Hematopoietic multipotent progenitor cell treated with erythropoietin and hydrocortisone succinate and interleukin-3 and kit ligand, for 4 days (in vitro differentiated cells): ENCODE measurements at regions not wholly inside any gene's neighbourhood (a gene's known extent, or its start where the extent isn't known, plus 50 kb on each side); places are given as distances from the start of the nearest gene placed in this dataset.
"Not testable (repeated sequence)": the region's sequence is repeated elsewhere in the genome, so short reads cannot be mapped to it uniquely, and the experiment has no call there.

Source experiments
- DNase-seq: peaks from one replicate; pipeline ENCODE4 v3.0.0-alpha.2; 2015

GRCh38 chr4:128437023-128437422 is 149.4 kb upstream of the PGRMC2 start:
- DNase-seq: not testable (repeated sequence)

DNA sequence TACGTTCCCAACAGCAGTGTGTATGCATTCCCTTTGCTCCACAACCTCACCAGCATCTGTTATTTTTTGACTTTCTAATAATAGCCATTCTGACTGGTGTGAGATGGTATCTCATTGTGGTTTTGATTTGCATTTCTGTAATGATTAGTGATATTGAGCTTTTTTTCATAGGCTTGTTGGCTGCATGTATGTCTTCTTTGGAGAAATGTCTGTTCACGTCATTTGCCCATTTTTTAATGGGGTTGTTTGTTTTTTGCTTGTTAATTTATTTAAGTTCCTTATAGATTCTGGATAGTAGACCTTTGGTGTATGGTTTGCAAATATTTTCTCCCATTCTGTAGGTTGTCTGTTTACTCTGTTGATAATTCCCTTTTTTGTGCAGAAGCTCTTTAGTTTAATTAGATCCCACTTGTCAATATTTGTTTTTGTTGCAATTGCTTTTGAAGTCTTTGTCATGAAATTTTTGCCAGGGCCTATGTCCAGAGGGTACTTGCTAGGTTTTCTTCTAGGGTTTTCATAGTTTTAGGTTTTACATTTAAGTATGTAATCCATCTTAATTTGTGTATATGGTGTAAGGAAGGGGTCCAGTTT is 141.5 kb upstream of the PGRMC2 start:
- not testable (repeated sequence) for DNase-seq

DNA sequence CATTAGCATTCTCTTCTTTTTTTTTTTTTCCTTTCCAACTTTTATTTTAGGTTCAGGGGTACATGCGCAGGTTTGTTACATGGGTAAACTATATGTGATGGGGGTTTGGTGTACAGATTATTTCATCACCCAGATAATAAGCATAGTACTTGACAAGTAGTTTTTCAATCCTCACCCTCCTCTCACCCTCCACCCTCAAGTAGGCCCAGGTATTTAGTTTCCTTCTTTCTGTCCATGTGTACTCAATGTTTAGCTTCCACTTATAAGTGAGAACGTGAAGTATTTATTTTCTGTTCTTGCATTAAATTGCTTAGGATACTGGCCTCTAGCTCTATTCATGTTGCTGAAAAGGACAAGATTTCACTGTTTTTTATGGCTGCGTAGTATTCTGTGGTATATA is 140.8 kb upstream of the PGRMC2 start:
- DNase-seq: no peak

GRCh38 chr4:128427832-128428366 is 140.3 kb upstream of the PGRMC2 start:
- DNase-seq: peak; percentile 63

GRCh38 chr4:128424527-128425497 is 137.2 kb upstream of the PGRMC2 start:
- DNase-seq: no peak

GRCh38 chr4:128422296-128422695 is 134.7 kb upstream of the PGRMC2 start:
- DNase-seq: not testable (repeated sequence)

DNA sequence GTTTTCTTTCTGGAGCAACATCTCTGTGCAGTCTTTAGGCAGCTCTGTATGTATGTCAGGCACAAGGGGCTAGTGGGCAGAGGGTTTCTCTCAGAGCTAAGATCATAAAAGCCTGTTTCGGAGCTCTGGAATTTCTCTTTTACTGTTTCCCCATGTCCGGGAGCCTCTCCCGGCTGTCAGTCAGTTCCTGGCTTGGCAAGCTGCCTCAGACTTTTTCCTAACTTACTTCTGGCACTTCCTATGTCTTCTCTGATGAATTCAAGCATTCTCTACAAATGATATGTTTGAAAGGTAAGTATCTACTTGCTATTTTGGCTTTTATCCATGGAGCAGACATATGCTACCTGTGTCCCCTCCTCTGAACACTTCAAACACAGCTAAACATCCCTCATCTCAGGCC is 129.3 kb upstream of the PGRMC2 start:
- DNase-seq: no peak

GRCh38 chr4:128410037-128410436 is 122.4 kb upstream of the PGRMC2 start:
- DNase-seq: no peak

DNA sequence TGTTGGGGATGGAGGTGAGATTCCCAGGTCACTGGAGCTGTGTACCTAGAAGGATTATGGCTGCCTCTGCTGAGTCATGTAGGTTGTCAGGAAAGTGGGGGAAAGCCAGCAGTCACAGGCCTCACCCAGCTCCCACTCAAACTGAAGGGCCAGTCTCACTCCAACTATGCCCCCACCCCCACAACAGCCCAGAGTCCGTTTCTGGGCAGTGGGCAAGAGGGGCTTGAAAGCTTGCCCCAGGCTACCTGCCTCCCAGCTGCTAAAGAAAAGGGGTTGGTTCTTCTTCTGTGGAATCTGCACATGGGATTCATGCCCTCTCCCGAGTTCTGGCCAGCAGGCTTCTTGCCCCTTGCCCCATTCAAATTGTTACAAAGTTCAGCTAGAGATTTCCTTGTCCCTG is 116.0 kb upstream of the PGRMC2 start:
- no peak for DNase-seq

- peak; percentile 19 for DNase-seq
Observed at GRCh38 chr4:128394778-128395177, 107.2 kb upstream of the PGRMC2 start.

DNA sequence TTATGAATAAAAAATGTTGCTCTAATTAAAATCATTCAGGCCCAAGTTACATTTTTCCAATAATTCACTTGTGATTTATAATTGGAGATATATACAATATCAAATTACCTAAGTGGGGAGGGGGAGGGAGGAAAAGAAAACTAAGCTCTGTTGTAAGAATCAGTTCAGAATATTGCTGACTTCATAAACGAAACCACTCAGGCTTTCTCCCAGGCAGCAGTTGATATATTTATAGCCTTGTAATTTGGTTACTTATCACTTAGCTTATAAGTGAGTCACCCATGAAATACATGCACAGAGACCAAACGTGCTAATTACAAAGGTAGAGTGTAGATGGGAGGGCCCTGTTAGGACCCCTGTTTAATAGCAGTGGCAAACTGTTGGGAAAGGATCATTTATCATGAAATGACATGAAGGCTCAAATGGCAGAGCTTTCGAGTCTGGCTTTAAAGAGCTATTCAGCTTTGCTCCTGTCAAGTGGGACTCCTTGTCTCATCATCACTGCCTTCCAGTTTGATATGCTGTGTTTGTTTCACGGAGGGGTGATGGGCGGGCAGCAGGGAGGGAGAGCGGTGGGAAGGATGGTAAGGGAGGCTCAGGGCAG is 105.6 kb upstream of the PGRMC2 start:
- DNase-seq: peak; percentile 42

GRCh38 chr4:128390475-128390996 is 102.9 kb upstream of the PGRMC2 start:
- no peak for DNase-seq

DNA sequence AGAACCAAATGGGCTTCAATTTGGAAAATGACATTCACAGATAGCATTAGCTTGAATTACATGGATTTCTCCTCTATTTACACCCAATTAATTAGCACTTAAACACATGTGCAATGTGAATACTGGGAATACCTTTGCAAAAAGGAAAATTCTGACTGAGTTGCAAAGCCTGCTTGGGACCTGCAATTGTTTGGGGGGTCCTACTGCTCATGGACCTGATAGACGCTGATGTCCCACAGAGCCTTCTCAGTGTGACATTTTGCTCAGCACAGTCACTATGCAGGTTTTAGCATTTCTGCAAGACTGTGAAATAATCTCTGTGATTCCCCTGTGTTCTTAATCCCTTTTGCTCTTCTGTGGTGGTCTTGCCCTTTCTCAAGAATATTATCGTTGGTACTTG is 101.2 kb upstream of the PGRMC2 start:
- DNase-seq: no peak

DNA sequence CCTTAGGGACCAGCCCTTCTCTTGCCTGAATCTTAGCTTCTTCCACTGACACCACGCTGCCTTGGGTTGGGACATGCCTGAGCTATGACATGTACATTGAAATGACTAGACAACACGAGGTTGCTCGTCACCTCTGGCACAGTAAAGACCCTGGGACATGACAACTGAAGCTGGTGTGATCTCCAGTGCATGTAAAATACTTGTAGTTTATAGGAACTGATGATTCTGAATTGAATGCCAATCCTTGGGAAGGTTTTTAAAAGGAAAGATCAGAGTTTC is 100.7 kb upstream of the PGRMC2 start:
- DNase-seq: no peak

DNA sequence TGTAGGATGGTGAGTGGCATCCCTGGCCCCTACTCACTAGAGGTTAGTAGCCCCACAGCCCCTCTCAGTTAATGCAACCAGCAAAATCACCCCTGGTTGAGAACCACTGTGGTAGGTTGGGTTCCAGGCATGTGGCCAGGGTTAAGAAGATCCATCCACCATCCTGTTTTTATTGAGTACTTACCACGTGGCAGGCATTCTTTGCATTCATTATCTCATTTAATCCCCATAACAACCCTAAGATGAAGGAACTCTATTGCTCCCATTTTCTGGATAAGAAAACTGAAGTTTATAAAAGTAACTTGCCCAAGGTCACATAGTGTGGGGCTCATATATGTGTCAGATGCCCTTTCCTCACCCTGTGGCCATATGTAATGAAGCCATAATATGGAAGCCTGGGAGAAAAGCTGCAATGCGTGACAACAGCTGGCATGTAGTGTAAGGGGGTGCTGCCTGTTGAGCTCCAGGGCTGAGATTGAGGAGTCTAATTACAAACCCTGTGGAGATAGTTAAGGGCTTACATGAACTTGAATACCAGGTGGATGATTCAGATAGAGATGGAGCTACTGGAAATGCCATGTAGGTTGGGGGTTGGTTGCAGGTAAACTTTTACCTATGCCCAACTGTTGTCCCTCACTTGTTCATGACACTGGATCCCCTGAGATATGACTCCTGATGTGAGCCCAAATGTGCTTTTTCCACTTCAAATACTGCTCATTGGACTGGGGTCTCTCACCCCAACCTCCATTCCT is 100.2 kb upstream of the PGRMC2 start:
- DNase-seq: no peak

DNA sequence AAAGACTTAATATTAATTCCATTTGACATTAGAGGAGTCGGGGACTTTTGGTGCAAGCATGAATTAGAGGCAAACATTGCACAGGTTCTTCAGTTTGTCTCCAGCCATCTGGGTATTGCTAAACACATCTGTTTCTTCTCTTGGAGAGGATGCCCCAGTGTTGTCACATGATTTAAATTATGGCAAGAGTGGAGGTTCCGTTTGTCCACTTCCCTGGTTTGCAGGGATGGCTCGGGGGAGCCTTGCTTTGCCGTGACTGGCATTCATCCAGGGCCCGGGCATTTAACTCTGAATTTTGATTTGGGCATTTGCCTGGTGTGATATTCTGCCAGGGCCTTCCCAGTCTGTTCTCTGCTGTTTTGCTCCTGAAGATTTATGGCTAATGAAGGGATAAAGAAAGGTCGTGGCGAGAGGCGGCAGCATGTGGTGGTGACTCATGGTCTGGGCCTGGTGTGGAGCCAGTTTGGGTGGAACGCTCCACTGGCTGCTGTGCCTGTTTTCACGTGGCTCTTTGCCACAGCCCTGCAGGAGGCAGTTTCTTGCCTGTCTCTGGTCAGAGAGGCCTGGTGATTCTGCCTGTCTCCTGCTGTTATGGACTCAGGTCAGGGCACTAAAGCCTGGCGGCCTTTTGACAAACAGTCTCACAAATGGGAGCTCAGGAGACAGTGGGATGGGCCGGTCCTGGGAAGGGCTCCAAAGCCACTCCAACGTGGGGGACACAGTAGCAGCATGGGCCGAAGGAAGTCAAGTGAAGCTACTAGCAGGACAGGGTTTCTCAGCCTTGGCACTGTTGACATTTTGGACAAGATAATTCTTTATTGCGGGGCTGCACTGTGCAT is 99.4 kb upstream of the PGRMC2 start:
- DNase-seq: peak; percentile 68

DNA sequence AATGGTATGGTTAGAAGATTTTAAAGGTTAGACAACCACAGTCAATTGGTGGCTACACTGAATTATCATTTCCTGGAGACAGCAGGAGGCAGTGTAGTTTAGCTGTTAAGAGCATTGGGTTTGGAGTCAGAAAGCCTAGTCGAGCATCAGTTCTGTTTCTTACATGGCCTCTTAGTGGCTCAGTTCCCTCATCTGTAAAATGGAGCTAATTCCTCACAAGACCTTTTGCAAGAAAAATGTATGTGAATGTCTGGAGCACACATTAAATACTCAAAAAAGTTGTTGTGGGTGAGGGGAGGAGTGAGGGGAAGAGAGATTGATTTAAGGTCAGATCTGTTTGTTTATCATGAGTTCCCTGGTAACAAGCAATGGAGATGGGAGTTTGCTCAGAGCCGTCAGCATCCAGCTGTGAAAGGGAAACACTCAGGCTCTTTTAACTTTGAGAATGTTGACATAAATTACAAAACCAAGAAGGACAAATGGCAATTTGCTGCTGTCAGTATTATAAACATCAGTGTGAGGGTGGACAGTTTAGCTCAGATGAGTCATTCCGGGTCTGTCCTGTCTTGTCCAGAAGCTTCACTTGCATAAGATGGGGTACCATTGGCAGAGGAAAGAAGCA is 98.2 kb upstream of the PGRMC2 start:
- DNase-seq: peak; percentile 44

DNA sequence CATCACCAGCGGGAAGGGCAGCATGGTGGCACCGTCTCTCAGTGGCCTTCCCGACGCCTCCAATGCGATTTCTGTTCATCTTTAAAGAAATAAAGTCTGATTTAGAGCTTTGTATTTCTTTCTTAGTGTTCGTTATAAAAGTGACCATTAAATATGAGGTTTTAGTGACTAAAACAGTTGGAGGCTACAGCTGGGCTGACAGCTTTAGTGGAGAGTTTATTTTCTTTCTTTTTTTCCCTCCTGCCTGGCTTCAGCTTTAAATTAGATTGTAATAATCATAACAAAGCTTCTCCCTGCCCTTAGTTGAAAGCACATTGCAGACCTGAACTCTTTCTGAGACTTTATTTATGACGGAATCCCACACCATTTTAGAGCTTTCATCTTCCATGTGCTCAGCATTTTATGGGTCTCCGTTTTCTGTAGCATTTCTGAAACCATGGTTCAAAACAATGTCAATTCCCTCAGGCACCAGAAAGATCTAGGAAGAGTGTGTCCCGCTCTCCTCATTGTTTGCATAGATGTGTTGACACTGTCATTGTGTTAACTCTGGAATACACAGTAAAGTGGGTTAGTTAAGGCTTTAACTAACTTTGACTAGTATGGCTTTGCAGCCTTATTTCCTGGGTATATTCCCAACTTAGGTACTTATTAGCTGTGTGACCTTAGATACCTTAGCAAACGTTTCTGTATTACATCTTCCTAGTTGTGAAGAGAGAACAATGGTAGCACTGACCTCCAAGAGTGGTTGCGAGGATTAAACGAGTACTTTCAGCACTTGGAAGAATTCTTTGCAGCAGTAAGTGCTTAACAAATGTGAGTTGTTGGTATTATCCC is 97.4 kb upstream of the PGRMC2 start:
- no peak for DNase-seq

GRCh38 chr4:128384091-128384520 is 96.5 kb upstream of the PGRMC2 start:
- DNase-seq: no peak
